Upper lobe of left lung (tissue), 4 donors: ENCODE measurements at regions not wholly inside any gene's neighbourhood (a gene's known extent, or its start where the extent isn't known, plus 50 kb on each side); places are given as distances from the start of the nearest gene placed in this dataset.

Experiments
- EP300 ChIP-seq, 4 donors: sonication (generic); formaldehyde crosslinking; IDR thresholded peaks; one replicate each; pipeline ENCODE4 v1.5.1; 2017; ENCODE audit warnings: antibody characterized with exemption in 4 of 4, control low read depth in 2 of 4
- POLR2A ChIP-seq, 4 donors: fragments of 450-650 bp; IDR thresholded peaks; one replicate each; pipeline ENCODE4 v1.5.1; 2016 to 2017; ENCODE audit warnings: antibody characterized with exemption in 4 of 4, mild to moderate bottlenecking in 2 of 4
- POLR2AphosphoS5 ChIP-seq, 2 donors: sonication (generic); formaldehyde crosslinking; IDR thresholded peaks; one replicate each; pipeline ENCODE4 v1.5.1; 2017; ENCODE audit warnings: antibody characterized with exemption in 2 of 2
- TF ChIP-seq, protein P1 (sequence below), 6 experiments: fragments of 450-650 bp in 4 of 6; fragments of 200-600 bp in 2 of 6; sonication (generic) in 2 of 6; IDR thresholded peaks; one replicate each; pipeline ENCODE4 v1.5.1; 2016 to 2019; ENCODE audit warnings: antibody characterized with exemption in 6 of 6

- TF ChIP-seq POLR2AphosphoS5 (IDR thresholded peaks at IDR 0.05) (no peak), POLR2A (IDR thresholded peaks at IDR 0.05) (no peak), EP300 (IDR thresholded peaks at IDR 0.05) (no peak)
- TF ChIP-seq, protein P1, sequence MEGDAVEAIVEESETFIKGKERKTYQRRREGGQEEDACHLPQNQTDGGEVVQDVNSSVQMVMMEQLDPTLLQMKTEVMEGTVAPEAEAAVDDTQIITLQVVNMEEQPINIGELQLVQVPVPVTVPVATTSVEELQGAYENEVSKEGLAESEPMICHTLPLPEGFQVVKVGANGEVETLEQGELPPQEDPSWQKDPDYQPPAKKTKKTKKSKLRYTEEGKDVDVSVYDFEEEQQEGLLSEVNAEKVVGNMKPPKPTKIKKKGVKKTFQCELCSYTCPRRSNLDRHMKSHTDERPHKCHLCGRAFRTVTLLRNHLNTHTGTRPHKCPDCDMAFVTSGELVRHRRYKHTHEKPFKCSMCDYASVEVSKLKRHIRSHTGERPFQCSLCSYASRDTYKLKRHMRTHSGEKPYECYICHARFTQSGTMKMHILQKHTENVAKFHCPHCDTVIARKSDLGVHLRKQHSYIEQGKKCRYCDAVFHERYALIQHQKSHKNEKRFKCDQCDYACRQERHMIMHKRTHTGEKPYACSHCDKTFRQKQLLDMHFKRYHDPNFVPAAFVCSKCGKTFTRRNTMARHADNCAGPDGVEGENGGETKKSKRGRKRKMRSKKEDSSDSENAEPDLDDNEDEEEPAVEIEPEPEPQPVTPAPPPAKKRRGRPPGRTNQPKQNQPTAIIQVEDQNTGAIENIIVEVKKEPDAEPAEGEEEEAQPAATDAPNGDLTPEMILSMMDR (IDR thresholded peaks at IDR 0.05) = no peak
Measured at GRCh38 chr2:64327129-64327509, 126.8 kb upstream of the LGALSL start.
